Astrocyte of the cerebellum (primary cell): ENCODE measurements at regions not wholly inside any gene's neighbourhood (a gene's known extent, or its start where the extent isn't known, plus 50 kb on each side); places are given as distances from the start of the nearest gene placed in this dataset.

Experiments
- DNase-seq: peaks from one replicate; pipeline ENCODE4 v3.0.0-alpha.2; 2011; ENCODE audit warnings: low read depth
- H3K4me3 ChIP-seq: 2 replicates; pipeline ENCODE4 v1.5.1; 2011; ENCODE audit warnings: mild to moderate bottlenecking, low read depth, low read length, moderate library complexity
- CTCF ChIP-seq: IDR thresholded peaks from 2 replicates; pipeline ENCODE4 v1.5.1; 2012; ENCODE audit warnings: low read length, low read depth, moderate library complexity, mild to moderate bottlenecking; ENCODE audit errors: missing control alignments
- in situ Hi-C: cut with HindIII; loops from 2 replicates; pipeline ENCODE4 v1.10.0; 2017; ENCODE audit warnings: low sequenced_read_pairs

- peak; percentile 75 for TF ChIP-seq CTCF
- in situ Hi-C loops = no loop called here
- peak; percentile 34 for DNase-seq
- H3K4me3 ChIP-seq = no peak overlapping the region
Measured at GRCh38 chr14:37985826-37986470, 221.8 kb upstream of the SSTR1 start.

- in situ Hi-C loops = no loop called here
- DNase-seq = peak; percentile 5
- no peak for TF ChIP-seq CTCF
- no peak overlapping the region for H3K4me3 ChIP-seq
Measured at GRCh38 chr14:37988472-37988871, 219.2 kb upstream of the SSTR1 start.

GRCh38 chr14:37991027-37991426 lies 216.7 kb upstream of the SSTR1 start:
- no peak for TF ChIP-seq CTCF
- H3K4me3 ChIP-seq = no peak overlapping the region
- DNase-seq = no peak
- in situ Hi-C loops = no loop called here

GRCh38 chr14:37992499-37992898 lies 215.2 kb upstream of the SSTR1 start:
- H3K4me3 ChIP-seq = no peak overlapping the region
- no peak for DNase-seq
- no peak for TF ChIP-seq CTCF
- in situ Hi-C loops = no loop called here

- no peak for TF ChIP-seq CTCF
- in situ Hi-C loops = no loop called here
- H3K4me3 ChIP-seq = no peak overlapping the region
- DNase-seq = no peak
Measured at GRCh38 chr14:37994846-37995372, 212.8 kb upstream of the SSTR1 start.

GRCh38 chr14:37997017-37997416 lies 210.7 kb upstream of the SSTR1 start:
- no peak for DNase-seq
- no peak overlapping the region for H3K4me3 ChIP-seq
- TF ChIP-seq CTCF = no peak
- in situ Hi-C loops = no loop called here

GRCh38 chr14:38000340-38000739 lies 207.4 kb upstream of the SSTR1 start:
- no peak overlapping the region for H3K4me3 ChIP-seq
- in situ Hi-C loops = no loop called here
- DNase-seq = no peak
- no peak for TF ChIP-seq CTCF
